NCI-H345 (cell line): ENCODE measurements at regions not wholly inside any gene's neighbourhood (a gene's known extent, or its start where the extent isn't known, plus 50 kb on each side); places are given as distances from the start of the nearest gene placed in this dataset.
"Not testable (repeated sequence)": the region's sequence is repeated elsewhere in the genome, so short reads cannot be mapped to it uniquely, and the experiment has no call there.

Experiments
- DNase-seq: peaks from one replicate; lab custom pipeline; 2025; lab: John Stamatoyannopoulos, UW

DNA sequence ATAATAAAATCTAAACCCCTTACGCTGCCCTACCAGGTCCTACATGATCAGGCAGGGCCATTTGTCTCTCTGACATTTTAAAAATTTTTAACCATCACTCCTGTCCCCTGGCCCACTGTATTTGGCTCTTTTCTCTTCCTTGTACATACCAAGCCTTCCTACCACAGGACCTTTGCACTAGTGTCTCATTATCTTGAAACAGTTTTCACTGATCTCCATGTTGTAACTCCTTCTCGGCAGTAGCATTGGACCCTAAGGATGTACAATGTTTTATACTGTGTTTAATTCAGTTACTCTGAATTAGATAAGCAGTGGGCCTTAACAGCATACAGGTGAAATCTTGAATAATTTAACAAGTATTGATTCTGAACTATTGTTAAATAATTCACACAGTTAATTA, 330.7 kb downstream of the UTRN start:
- no peak for DNase-seq

DNA sequence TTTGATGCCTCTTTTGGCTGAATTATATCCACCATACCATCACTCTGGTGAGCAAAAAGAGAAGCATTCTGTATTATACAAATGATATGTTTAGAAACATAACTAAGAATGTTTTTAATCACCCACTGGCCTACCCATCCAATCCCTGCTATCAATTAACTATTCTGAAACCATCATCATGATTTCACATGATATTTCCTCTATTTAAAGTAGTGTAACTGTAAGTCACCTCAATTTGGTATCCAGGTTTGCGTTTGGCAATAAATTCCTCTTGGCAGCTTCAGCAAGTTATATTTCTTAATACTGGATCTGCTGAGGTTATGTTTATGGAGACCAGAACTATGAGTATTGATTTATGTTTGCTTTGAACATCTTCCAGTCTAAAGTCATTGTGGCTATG, 332.1 kb downstream of the UTRN start:
- DNase-seq = no peak

DNA sequence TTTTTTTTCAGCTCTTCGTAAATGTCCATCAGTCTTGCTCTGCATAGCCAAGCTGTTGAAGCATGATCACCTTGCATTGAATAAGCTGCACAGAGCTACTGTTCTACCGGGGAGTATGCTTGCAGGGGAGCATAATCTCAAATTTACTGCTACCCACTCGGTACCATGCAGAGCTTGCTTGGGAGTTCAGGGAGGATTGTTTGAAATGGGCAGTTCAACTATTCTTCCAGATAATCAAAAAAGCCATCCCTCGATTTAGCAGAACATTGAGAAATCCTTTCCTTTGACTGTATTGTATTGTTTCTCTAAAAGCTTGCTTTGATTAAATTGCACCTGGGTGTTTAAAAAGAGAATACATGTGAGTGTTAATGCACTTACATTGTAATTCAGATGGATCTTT, 332.6 kb downstream of the UTRN start:
- DNase-seq = no peak

DNA sequence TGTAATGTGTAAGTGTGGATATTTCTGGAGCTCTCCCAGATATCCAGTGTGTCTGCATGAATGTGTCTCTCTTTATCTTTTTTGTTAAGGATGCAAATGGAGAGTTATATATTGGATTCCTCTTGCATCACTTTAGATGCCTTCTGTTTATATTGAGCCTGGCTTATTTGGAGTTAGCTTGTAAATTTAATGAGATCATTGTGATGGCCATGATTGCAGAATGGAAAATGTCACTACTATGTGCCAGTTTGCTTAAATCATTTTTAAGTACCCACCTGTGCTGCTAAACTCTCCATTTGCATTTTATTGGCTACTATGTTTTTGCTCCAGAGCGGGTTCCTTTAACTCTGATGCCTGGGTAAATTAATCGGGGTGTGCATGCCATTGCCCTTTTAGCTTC, 334.8 kb downstream of the UTRN start:
- DNase-seq = no peak

DNA sequence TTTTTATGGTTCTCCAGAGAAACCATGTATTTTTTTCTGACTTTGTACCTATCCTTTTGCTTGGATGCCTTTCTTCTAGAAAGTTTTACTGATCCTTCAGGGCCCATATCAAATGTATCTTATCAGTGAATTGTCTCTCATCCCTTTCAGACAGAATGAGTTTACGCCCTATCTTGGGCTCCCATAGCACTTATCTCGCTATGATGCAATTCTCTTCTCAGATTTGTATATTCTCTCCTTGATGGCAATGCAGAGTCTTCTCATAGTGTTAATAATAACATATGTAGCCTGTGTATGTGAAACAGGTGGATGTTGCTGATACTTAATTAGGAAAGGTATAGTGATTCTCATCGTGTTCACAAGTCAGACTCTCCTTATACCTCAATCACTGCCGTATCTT, 336.2 kb downstream of the UTRN start:
- DNase-seq = no peak

DNA sequence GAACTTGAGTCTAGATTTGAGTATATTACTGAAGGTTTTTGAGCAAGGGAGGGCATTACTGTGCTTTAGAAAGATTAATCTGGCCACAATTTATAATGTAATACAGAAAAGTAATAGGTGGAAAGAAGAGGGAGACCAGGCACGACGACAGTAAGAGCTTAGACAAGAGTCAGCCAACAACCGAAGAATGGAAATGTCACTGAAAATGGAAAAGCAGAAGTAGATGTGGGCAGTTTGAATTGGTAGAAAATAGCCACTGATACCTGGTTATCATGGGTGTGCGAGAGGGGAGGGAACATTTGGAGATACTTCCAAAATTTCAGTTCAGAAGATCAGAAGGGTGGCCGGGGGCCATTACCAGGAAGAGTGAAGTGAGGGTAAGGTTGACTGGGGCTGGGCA, 339.1 kb downstream of the UTRN start:
- DNase-seq = no peak

DNA sequence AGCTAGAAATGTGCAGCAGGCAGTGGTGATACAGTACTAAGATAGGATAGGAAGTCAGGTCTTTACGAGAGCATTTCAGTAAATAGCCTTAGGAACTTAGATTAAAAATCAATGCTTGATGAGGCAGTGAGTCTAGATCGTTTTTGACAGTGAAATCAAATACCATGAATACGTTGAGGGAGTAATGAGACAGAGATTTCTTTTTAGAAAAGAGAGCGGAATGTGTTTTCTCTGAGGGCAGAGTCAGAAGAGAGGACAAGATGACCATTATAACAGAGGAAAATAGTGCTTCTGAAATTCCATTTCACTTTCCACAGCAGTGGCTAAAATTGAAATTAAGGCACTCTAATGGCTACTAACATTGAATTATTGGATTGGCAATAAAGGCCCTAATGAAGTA, 339.6 kb downstream of the UTRN start:
- no peak for DNase-seq

DNA sequence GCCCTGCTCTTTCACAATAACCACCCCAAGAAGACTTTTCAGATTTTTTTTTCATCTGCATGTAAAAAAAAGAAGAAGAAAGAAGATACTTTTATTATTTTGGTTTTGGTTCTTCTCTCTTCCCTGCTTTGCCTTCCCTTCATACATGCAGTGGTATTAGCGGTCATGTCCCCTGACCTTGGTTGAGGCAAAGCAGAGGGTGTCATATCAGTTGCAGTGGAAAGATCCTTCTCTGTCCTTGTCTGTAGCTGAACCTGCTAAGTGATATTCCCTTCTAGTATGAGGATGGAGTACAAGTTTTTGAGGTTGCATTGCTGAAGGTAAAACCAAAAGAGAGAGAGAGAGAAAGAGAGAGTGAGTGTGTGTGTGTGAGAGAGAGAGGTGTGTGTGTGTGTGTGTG, 345.7 kb downstream of the UTRN start:
- no peak for DNase-seq

DNA sequence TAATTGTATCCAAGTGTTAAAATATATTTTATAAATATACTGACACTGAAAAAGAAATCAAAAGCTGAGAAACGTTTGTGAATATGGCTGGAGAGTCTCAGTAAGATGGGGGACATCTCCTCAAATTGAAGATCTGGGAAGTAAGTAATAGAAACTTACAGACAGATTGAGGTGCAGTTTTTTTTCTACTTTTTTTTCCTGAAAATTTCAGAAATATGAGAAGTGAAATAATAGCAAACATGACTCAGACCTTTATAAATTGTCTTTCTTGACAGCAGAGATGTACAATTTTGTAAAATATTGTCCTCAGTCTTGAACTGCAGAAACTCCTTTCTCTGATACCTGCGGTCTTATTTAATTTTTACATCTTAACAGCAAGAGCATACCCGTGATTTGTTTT, 347.1 kb downstream of the UTRN start:
- no peak for DNase-seq

DNA sequence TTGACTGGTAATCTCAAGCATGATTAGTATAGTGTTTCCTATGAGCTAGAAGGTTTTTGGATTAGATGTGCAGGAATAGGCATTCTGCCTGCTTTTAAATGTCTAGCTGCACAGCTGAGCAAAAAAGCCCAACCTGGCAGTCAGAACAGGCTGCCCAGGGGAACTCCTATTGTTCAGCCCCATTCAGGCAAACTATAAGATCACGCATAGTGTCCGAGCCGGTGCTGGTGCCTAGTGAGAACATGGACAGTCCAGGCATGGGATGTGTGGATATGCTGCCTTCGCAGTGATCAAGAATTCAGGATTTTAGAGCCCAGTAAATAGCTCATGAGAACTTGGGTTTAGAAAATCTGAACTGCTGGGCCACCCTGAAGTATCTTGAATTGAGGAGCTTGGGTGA, 348.8 kb downstream of the UTRN start:
- DNase-seq = no peak

DNA sequence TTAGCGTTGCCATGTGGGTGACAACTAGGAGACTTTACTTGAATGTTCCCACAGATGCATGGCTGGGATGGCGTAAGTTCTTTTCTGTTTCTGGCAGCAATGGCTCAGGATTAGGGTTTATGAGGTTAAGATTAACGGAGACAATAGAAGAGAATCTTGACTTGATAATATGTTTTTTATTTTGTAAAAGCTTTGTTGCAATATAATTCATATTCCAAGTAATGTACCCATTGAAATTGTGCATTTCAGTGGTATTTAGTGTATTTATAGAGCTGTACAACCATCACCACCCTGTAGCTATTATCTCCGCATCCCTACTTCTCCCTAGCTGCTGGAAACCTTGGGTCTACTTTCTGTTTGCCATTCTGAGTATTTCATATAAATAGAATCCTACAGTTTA, 349.2 kb downstream of the UTRN start:
- DNase-seq = no peak

DNA sequence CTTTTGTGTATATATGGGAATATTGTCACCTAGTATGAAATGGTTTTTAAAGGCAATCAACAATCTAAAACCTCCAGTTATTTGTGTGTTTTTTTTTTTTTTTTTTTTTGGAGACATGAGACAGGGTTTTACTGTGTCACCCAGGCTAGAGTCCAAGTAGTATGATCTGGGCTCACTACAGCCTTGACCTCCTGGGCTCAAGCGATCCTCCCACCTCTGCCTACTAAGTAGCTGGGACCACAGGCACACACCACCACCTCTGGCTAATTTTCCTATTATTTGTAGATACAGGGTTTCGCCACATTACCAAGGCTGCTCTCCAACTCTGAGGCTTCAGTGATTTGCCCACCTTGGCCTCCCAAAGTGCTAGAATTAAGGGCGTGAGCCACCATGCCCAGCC, 349.9 kb downstream of the UTRN start:
- DNase-seq = no peak

DNA sequence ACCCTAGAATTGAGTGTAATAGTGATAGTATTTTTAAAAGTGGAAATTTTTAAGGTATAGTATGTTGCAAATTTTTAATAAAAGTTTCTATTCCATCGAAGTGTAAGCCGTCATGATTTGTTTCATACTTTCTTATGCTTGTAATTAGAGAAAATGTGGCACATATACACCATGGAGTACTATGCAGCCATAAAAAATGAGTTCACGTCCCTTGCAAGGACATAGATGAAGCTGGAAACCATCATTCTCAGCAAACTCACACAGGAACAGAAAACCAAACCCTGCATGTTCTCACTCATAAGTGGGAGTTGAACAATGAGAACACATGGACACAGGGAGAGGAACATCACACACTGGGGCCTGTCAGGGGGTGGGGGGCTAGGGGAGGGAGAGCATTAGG, 350.9 kb downstream of the UTRN start:
- not testable (repeated sequence) for DNase-seq

DNA sequence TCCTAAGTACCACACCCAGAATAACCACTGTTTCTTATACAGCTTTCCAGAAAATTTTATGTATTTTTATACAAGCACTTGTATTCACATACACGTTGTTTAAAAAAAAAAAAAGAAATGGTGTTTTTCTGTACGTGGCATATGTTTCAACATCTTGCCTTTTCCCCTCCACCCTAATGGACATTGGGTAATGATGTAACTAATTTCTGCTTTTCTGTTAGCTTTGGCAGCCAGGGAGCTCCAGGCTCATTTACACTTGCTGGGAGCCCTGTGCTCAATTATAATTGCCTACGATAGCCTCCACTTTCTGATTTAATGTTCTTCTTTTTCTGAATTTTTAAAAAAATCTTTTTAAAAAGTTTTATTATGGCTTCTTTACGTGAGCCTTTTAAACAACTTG, 352.4 kb downstream of the UTRN start:
- no peak for DNase-seq

DNA sequence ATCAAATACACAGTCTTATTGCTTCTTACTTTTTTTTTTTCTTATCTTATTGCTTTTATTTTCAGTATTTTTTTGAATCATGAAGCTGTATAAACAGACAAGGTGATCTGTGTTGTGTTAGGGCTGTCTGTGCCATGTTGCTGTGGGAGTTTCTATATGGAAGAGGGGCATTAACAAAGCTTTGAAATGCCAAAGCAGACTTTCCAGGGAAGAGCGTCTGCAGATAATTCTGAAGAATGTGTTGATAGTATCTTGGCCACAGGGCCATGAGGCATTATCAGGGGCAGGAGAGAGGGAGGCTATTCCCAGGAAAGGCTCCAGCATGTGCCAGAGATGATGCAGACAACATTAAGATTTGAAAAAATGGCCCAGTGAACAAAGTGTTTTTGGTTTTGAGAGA, 354.5 kb downstream of the UTRN start:
- DNase-seq = no peak

DNA sequence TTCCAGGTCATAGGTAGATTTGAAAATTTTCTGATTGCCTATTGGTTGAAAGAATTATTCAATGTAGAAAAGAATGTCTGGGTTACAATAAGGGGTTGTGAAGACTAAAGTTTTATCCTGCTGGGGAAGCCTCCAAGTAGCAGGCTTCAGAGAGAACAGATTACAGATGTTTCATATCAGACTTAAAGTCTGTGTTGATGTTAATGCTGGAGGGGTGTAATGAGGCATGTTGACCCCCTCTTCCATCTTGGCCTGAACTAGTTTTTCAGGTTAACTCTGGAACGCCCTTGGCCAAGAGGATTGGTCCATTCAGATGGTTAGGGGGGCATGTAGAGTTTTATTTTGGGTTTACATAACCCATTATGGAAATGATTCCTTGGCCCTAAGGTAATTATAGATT, 356.2 kb downstream of the UTRN start:
- no peak for DNase-seq

DNA sequence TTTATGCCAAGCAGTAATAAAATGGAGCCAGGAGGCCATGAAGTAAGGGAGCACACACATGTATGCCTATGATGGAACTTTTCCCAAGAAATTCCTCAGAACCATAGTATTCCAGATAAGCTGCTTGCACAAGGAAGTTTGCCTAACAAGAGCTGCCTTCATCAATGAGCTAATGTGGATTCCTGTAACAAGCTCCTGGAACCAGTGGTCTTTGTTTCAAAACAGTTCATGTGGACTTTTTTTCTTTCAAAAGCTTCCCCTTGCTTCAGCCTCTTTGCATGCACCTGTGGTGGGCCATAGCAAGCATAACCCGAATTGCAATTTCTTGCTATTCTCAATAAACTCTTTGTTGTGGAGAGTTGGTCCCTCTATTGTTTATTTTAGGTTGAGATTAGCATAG, 359.6 kb downstream of the UTRN start:
- DNase-seq = no peak

DNA sequence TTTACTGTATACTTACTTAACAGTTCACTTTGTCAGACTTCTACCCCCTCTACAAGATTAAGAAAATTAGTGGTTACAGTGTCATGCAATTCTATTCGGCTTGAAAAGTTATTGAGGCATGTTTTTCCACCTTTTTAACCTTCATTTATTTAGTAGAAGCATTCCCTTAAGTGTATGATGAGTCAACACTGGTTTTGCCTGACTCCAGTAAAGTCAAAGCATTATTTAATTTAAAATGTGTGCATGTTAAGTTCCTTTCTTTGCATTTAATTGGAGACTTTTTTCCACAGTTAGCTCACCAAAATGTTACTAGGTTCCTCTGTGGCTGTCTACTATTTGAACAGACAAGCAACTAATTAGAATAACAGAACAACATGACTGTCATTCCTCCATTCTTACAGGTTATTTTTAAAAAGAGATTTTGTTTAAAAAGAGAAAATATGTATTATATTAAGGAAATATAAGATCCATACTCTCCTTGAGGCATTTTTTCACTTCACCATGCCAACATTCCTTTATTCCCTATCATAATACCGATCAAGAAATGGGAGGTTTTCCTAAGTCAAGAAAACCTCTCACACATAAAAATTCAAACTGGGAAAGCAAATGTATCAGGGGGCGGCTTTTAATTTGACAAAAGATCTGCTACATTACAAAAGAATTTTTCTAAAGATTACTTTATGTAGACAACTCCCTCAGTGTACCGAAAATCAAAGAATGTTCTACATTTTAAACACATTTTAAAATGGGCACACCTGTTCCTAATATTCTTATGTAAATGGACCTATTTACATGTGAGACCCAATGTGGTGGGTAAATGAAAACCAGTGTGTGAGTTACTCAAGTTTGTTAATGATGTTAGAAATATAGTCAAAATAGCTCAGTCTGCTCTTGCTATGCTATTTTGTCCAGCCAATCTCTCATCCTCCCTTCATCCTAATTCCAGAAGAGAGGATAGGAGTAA, 361.2 kb downstream of the UTRN start:
- no peak for DNase-seq

DNA sequence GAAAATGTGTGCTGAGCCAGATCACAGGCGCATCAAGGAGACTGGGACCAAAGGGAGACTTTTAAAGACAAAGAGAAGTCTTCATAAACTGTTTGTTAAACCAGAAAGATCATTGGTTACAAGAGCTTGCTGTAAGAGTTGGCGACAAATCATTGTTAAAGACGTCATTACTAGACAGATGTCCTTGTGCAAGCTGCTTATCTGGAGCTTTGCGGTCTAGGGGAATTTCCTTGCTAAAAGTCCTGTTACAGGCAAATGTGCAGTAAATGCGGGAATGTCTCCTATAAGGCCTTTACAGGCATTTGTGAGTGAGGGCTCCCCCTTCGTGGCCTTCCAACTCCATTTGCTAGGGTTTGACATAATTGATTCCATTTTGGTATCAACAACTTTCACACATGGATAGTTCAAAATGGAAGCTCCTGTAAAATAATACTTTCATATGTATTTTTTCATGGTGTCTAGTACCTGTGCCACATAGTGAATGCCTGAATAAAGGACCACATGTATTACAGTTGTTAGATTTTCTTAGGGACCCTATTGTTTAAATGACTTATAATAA, 362.4 kb downstream of the UTRN start:
- DNase-seq = no peak

DNA sequence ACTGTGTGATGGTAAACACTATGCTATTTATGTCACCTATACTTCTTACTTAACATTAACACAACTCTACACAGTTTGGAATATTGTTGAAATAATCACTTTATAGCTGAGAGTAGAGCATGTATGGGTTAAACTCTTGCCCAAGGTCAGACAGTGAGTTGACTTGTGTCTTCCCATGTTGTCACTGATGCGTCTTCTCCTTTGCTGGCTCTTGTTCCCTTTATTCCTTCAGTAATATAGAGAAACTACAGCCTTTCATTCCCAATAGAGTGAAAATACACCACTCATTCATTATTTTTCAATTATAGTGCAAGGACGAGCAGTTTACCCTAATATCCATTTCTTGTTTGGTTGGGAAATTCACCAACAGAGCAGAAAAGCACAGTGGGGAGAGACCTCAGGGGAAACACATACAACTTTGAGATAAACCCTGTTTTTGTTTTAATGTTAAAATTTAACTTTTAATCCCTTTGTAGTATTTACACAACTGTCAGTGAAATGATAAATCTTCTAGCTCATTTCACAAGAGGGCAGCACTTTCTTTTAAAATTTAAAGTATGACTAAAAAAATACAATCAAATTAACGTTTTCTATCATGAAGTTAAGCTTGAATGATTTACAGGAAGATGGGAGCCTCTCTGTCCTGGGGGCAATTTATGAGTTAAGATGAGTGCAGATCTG, 363.0 kb downstream of the UTRN start:
- DNase-seq = no peak

DNA sequence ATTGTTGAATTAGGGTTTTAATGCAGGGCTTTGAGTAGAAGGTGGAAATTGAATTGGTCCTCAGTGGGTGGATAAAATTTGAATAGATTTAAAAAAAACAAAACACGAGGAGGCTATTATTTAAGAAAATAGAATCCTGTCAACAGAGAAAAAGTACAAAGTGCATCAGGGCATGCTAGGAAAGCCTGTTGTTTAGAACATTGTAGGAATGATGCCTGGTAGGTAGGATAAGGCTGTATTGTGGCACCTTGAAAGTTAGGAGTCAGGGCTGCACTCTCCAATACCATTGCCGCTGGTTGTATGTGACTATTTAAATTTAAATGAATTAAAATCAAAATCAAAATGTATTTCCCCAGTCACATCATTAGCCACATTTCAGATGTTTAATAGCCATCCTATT, 363.9 kb downstream of the UTRN start:
- no peak for DNase-seq

DNA sequence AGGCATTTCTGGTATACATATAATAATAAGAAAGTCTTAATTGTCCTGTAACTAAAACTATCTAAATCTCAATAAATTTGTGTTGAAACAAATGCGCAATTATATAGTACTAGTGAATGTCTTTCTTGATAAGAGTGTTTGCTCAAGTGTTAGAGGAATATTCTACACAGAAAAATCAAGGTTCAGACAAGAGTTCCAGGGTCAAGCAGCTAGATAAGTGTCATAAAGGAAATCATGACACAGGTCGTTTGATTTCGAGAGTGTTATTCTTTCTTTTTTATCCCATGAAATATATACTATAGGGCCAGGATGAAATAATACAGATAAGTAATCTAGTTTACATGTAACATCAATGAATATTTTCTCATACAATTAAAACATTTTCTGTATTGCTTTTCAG, 366.1 kb downstream of the UTRN start:
- DNase-seq = no peak

DNA sequence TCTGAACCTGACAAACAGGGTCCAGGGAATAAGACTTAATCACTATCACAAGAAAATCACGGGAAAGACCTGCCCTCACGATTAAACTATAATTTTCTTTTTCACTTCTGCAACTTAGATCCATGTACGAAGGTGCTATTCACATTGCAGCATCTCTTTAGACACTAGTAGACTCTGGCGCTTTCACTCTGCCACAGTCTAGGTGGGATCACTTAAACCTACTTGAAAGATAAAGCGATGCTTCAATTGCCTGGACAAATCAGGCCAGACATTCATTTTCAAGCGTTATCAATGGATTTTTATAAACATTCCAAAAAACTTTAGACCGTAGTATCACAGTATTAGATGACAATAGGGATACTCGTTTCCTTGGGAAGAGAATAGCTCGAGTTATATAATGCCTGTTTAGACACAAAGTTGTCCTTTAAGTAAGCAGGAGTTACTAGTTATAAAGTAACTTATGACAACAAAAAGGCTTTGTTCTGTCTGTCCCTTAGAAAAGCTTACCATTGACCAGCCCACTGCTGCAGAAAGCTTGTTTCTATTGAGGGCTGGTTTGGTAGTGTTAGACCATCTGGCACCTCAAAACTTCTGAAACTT, 367.3 kb downstream of the UTRN start:
- no peak for DNase-seq
